Panc1 (cell line): ENCODE measurements at regions not wholly inside any gene's neighbourhood (a gene's known extent, or its start where the extent isn't known, plus 50 kb on each side); places are given as distances from the start of the nearest gene placed in this dataset.

ENCODE experiments used
- ATAC-seq: fragments of 200-7000 bp; cut with Tn5 transposase; 2 replicates; pipeline ENCODE4 v1.9.1; 2020; ENCODE audit warnings: mild to moderate bottlenecking, moderate library complexity
- BruUV-seq: library from RNA; stranded (reverse); fragments of 400-500 nt; replicated peaks from 2 replicates; lab custom pipeline; 2021; lab: Mats Ljungman, UMichigan
- CTCF ChIA-PET: fragments of 300-600 bp; sonication (Branson Sonifier 250); formaldehyde crosslinking; loops from one replicate; lab custom pipeline; 2022; ENCODE audit warnings: antibody characterized with exemption; lab: Charles Lee
- POLR2A ChIA-PET: fragments of 300-600 bp; sonication (Branson Sonifier 250); formaldehyde crosslinking; loops from one replicate; lab custom pipeline; 2022; ENCODE audit warnings: antibody characterized with exemption; lab: Charles Lee
- DNase-seq: peaks from one replicate; pipeline ENCODE4 v3.0.0-alpha.2; 2010; ENCODE audit warnings: low read depth, low spot score
- H3K27ac ChIP-seq: 2 replicates; pipeline ENCODE4 v1.5.1; 2011; ENCODE audit warnings: mild to moderate bottlenecking, low read length, inconsistent platforms
- H3K27me3 ChIP-seq: fragments of 200-500 bp; sonication (Bioruptor generic); 2 replicates; pipeline ENCODE4 v1.6.0; 2014; ENCODE audit warnings: low read length, inconsistent platforms; ENCODE audit not compliant: control insufficient read depth, insufficient read depth
- H3K36me3 ChIP-seq: fragments of 200-500 bp; sonication (Bioruptor generic); 2 replicates; pipeline ENCODE4 v1.5.1; 2014; ENCODE audit warnings: inconsistent platforms, mild to moderate bottlenecking, low read length, moderate library complexity; ENCODE audit not compliant: control insufficient read depth, insufficient read depth
- H3K4me1 ChIP-seq: 2 replicates; pipeline ENCODE4 v1.5.1; 2011; ENCODE audit warnings: inconsistent platforms, mild to moderate bottlenecking, low read length, moderate library complexity; ENCODE audit not compliant: control insufficient read depth, insufficient read depth
- H3K4me3 ChIP-seq, 2 experiments: 2 replicates each; pipeline ENCODE4 v1.5.1; 2011 to 2012; ENCODE audit warnings: low read depth in 2 of 2, low read length in 2 of 2, mild to moderate bottlenecking in 2 of 2, inconsistent platforms in 1 of 2, moderate library complexity in 1 of 2
- H3K9me3 ChIP-seq: fragments of 200-500 bp; sonication (Bioruptor generic); 2 replicates; pipeline ENCODE4 v1.5.1; 2014; ENCODE audit warnings: low read depth, mild to moderate bottlenecking, inconsistent platforms, low read length, moderate library complexity; ENCODE audit not compliant: control insufficient read depth, insufficient read depth
- POLR2AphosphoS5 ChIP-seq: IDR thresholded peaks from 2 replicates; pipeline ENCODE4 v1.6.1; 2012; ENCODE audit warnings: mild to moderate bottlenecking, low read depth, low read length, moderate library complexity
- REST ChIP-seq, 2 experiments: IDR thresholded peaks; 2 replicates each; pipeline ENCODE4 v1.6.1; 2011 to 2012; ENCODE audit warnings: low read depth in 2 of 2, control low read depth in 1 of 2, low read length in 1 of 2, mild to moderate bottlenecking in 1 of 2, moderate library complexity in 1 of 2; ENCODE audit not compliant: insufficient read depth in 1 of 2
- SIN3A ChIP-seq: IDR thresholded peaks from 2 replicates; pipeline ENCODE4 v1.6.1; 2012; ENCODE audit warnings: low read depth, mild to moderate bottlenecking, low read length, moderate library complexity, borderline replicate concordance; ENCODE audit not compliant: insufficient read depth
- TCF7L2 ChIP-seq: IDR thresholded peaks from 2 replicates; pipeline ENCODE4 v1.6.1; 2011; ENCODE audit warnings: mild to moderate bottlenecking, low read depth, low read length, inconsistent platforms
- in situ Hi-C: cut with HindIII; loops from 2 replicates; pipeline ENCODE4 v1.10.0; 2016; ENCODE audit warnings: low sequenced_read_pairs, low pct_unique_long_range_greater_than_20kb
- intact Hi-C: fragments of 100-400 bp; cut with micrococcal nuclease; formaldehyde crosslinking; loops from one replicate; pipeline ENCODE4 v1.10.0; 2022; ENCODE audit not compliant: unreplicated experiment
- TF ChIP-seq, protein P1 (sequence below): fragments of 450-650 bp; IDR thresholded peaks from 2 replicates; pipeline ENCODE4 v1.5.1; 2017; ENCODE audit warnings: mild to moderate bottlenecking

DNA sequence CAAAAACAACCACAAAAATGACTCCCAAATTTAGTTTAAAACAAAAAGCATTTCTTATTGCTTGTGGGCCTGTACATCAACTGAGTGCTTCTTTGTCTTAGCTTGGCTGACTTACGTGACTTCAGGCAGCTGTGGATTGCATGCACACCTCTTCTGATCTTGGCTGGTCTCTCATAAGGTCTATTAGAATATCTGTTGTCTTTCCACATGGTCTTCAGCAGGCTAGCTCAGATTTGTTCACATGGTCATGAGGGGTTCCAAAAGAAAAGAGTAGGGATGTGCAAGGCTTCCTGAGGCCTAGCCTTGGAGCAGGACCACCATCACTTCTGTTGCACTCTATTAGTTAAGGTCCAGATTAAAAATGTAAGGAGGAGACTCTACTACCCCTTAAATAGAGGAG is 120.1 kb downstream of the LRRC70 start:
- Histone ChIP-seq H3K27ac (no peak overlapping the region), H3K36me3 (no peaks in the 10 kb centered on the region), H3K27me3 (no peaks in the 10 kb centered on the region), H3K4me1 (no peaks in the 10 kb centered on the region), H3K9me3 (no peaks in the 10 kb centered on the region), H3K4me3 (no peak overlapping the region)
- ChIA-PET POLR2A (no interaction called here), CTCF (no interaction called here)
- BruUV-seq, result no TSS peak
- DNase-seq, result no peak
- no peak for TF ChIP-seq POLR2AphosphoS5
- no peak for TF ChIP-seq SIN3A
- TF ChIP-seq, protein P1, sequence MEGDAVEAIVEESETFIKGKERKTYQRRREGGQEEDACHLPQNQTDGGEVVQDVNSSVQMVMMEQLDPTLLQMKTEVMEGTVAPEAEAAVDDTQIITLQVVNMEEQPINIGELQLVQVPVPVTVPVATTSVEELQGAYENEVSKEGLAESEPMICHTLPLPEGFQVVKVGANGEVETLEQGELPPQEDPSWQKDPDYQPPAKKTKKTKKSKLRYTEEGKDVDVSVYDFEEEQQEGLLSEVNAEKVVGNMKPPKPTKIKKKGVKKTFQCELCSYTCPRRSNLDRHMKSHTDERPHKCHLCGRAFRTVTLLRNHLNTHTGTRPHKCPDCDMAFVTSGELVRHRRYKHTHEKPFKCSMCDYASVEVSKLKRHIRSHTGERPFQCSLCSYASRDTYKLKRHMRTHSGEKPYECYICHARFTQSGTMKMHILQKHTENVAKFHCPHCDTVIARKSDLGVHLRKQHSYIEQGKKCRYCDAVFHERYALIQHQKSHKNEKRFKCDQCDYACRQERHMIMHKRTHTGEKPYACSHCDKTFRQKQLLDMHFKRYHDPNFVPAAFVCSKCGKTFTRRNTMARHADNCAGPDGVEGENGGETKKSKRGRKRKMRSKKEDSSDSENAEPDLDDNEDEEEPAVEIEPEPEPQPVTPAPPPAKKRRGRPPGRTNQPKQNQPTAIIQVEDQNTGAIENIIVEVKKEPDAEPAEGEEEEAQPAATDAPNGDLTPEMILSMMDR, result no peak
- no peak for TF ChIP-seq REST (IDR thresholded peaks at IDR 0.05; ENCODE audit: insufficient read depth in 1 of 2, low read depth in 2 of 2, low read length in 1 of 2)
- TF ChIP-seq TCF7L2, result no peak
- ATAC-seq, result no peak
- intact Hi-C loops, result no loop called here
- in situ Hi-C loops, result no loop called here

DNA sequence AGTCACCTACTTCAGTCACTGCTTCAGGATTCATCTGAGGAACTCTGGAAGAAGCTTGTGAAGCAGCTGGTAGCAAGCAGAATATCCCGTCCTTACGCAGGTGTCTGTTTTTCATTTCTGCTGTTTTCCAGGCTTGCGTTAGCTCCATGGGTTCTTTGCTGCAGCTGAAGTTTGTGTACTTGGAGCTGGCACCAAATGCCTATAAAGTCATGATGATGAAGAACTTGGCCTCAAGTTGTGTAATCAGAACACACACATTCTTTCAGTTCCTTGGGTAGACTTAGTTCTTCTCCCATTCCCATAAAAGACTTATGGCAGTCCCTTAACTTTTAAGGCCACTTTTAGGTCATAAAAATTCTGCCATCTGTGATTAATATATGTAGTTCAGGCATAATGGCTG is 116.7 kb downstream of the LRRC70 start:
- DNase-seq (no peak), ATAC-seq (no peak)
- in situ Hi-C loops, result no loop called here
- Histone ChIP-seq H3K9me3 (no peaks in the 10 kb centered on the region), H3K27ac (no peak overlapping the region), H3K4me1 (no peaks in the 10 kb centered on the region), H3K27me3 (no peaks in the 10 kb centered on the region), H3K4me3 (no peak overlapping the region), H3K36me3 (no peaks in the 10 kb centered on the region)
- TF ChIP-seq, protein P1, result no peak
- no peak for TF ChIP-seq TCF7L2
- no peak for TF ChIP-seq SIN3A
- no peak for TF ChIP-seq REST (IDR thresholded peaks at IDR 0.05; ENCODE audit: insufficient read depth in 1 of 2, low read depth in 2 of 2, low read length in 1 of 2)
- no peak for TF ChIP-seq POLR2AphosphoS5
- intact Hi-C loops, result no loop called here
- no TSS peak for BruUV-seq
- CTCF ChIA-PET, result no interaction called here
- POLR2A ChIA-PET, result no interaction called here
